Midbrain (tissue), 1 donor: ENCODE measurements at regions not wholly inside any gene's neighbourhood (a gene's known extent, or its start where the extent isn't known, plus 50 kb on each side); places are given as distances from the start of the nearest gene placed in this dataset.
"Not testable (repeated sequence)": the region's sequence is repeated elsewhere in the genome, so short reads cannot be mapped to it uniquely, and the experiment has no call there.

Experiments
- DNase-seq: peaks from one replicate; lab custom pipeline; 2025; lab: John Stamatoyannopoulos, UW

GRCh38 chr20:53800418-53800817, 206.8 kb upstream of the ZNF217 start:
- no peak for DNase-seq

DNA sequence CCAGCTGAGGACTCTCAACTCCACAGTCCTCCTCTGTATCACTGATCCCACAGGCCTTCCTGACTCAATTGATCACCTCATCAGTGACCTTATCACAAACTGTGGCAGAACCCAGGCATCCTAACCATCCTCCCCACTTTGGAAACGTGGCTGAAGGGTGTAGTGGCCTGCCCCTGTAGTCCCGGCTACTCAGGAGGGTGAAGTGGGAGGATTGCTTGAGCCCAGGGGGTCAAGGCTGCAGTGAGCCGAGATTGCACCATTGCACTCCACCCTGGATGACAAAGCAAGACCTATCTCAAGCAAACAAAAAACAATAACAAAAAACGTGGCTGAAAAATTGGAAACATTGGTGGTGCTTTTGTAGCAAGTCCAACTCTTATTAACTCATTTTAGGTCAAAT, 203.4 kb upstream of the ZNF217 start:
- no peak for DNase-seq

GRCh38 chr20:53795170-53795569, 201.5 kb upstream of the ZNF217 start:
- DNase-seq: no peak

DNA sequence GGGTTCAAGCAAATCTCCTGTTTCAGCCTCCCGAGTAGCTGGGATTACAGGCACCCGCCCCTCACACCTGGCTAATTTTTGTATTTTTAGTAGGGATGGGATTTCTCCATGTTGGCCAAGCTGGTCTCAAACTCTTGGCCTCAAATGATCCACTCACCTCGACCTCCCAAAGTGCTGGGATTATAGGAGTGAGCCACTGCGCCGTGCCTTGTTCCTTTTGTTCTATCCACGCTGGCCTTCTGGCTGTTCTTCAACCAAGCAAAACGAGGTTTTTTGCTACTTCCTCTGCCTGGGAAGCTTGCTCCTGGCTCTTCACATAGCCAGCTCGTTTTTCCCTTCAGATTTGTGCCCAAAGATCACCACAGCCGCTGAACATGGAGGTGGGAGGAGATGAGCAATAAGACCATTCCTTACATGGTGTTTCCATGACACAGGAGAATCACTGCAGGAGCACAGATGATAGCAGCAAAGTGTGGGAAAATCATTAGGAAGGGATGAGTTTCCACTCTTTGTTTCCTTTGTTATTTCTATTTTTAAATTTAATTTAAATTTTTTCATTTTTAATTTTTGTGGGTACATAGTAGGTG, 201.0 kb upstream of the ZNF217 start:
- DNase-seq: no peak

DNA sequence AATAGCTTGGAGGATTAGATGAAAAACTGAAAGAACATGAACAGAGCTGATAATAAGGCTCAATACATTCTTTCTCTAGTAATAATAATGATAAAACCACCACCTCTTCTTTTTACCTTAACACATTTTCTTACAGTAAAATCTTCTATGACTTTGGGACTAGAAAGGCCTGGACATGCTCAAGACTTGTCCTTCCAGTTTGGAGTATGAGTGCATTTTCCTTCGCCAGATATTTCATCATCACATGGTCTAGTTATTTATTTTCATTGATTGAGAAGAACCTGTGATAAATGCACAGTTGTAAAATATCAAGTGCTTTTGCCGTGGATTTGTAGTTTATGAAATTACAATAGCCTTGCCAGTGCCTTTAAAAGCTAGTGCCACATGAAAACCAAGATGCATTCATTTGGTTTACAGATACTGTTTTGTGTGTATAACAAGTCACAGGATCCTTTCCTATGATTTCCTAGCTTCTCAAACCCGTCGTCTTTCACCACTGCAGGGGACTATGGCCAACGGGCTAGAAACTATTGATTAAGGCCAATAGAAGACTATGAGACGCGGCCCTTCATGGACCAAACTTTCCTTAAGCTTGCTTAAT, 200.2 kb upstream of the ZNF217 start:
- DNase-seq: no peak

- DNase-seq: no peak
These were observed 199.4 kb upstream of the ZNF217 start for GRCh38 chr20:53792946-53793536.

GRCh38 chr20:53789989-53790675, 196.5 kb upstream of the ZNF217 start:
- DNase-seq: no peak

GRCh38 chr20:53788253-53789022, 194.8 kb upstream of the ZNF217 start:
- DNase-seq: no peak

DNA sequence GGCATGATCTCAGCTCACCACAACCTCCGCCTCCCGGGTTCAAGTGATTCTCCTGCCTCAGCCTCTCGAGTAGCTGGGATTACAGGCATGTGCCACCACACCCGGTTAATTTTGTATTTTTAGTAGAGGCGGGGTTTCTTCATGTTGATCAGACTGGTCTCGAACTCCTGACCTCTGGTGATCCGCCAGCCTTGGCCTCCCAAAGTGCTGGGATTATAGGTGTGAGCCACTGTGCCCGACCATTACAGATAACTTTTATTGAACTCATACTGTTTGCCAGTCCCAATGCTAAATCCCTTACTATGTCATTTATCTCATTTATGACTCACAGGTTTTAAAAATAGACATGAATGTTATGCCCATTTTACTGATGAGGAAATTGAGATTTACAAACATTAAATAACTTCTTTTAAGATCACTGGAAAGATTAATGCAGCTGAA, 193.9 kb upstream of the ZNF217 start:
- DNase-seq: not testable (repeated sequence)

GRCh38 chr20:53786445-53787267, 193.0 kb upstream of the ZNF217 start:
- DNase-seq: no peak

DNA sequence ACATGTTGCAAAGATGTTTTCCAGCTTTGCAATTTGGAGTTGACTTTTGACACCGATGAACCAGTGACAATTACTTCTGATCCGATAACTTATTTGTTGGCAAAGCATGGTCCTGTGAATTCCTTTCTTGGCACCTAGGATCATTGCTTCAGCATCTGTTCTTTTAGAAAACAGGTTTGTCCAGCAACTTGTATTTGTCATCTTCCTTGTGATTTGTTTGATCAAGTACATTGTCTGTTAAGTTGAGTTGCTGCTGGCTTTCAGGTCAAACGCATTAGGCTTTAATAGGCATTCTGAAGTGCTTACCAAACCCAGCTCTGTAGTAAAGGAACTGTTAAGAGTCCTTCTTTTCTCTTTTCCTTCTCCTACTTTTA, 192.4 kb upstream of the ZNF217 start:
- no peak for DNase-seq

- no peak for DNase-seq
These were observed 191.7 kb upstream of the ZNF217 start for GRCh38 chr20:53785320-53785719.

GRCh38 chr20:53783768-53784167, 190.1 kb upstream of the ZNF217 start:
- no peak for DNase-seq

DNA sequence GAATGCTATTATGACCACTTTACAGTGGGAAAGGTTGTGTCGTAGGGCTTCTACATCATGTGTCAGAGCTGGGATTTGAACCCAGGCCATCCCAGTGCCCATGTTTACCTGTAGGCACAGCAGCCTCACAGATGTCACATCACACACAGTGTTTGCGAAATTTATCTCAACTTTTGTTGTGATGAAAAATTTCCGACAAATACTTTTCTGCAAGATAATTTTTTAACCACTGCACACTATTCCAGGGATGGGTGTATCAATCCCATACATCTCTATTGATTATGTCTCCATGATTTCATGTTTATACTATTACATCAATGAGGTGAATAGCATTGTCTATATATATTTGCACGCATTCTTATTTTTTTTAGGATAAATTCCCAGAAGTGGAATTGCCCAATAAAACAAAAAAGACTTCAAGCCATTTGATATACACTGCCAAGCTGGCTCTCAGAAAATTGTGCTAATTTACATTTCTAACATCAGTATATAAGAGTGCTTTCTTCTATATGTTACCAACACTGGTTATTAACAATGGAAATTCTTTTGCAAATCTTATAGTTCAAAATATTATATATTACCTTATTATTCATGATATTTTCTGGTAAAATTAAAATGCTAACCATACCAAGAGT, 189.1 kb upstream of the ZNF217 start:
- DNase-seq: no peak

DNA sequence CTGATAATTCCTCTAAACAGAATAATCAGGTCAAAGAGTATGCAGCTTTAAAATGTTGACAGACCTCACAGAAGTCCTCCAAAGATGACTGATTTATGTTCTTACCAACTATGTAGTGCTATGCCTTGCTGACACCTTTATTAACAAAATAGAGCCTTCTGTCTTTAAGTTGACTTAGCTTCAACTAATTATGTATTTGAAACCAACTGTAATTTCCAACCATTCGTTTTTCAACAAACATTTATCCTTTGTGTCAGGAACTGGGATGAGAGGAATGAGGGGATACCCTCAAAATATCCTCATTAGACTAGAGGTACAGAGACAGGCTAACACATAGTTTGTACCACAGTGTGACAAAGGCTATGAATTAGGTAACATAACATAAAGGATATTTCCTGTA, 186.2 kb upstream of the ZNF217 start:
- no peak for DNase-seq

DNA sequence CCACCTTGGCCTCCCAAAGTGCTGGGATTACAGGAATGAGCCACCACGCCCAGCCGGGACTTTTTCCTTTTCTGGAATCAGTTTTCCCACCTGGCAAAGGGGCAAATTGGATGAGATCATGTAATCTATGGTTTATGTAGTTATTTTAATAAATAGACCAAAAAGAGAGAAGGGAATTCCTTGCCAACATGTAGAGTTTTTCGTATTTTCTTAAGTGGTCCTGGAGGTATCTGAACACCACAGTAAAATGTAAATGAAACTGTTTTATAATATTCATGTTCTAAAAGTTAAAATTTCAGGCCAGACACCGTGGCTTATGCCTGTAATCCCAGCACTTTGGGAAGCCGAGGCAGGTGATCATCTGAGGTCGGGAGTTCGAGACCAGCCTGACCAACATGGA, 185.1 kb upstream of the ZNF217 start:
- no peak for DNase-seq

- DNase-seq: no peak
These were observed 184.4 kb upstream of the ZNF217 start for GRCh38 chr20:53778041-53778516.

DNA sequence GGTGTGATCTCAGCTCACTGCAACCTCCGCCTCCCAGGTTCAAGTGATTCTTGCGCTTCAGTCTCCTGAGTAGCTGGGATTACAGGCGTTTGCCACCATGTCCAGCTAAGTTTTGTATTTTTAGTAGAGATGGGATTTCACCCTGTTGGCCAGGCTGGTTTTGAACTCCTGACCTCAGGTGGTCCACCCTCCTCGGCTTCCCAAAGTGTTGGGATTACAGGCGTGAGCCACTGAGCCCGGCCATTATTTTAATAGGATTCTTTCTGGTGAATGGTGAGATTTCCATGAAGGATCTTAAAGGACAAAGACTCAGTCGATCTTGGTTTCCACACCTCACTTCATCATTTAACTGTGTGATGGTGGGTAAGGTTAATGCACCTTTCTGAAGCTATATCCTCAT, 183.8 kb upstream of the ZNF217 start:
- not testable (repeated sequence) for DNase-seq

DNA sequence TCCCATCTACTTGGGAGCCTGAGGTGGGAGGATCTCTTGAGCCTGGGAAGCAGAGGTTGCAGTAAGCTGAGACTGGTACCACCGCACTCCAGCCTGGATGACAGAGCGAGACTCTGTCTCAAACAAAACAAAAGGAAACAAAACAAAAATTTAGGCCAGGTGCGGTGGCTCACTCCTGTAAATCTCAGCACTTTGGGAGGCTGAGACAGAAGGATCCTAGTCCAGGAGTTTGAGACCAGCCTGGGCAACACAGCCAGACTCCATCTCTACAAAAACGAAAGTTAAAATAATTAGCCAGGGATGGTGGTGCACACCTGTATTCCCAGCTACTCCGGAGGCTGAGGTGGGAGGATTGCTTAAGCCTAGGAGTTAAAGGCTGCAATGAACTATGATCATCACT, 183.2 kb upstream of the ZNF217 start:
- DNase-seq: no peak

DNA sequence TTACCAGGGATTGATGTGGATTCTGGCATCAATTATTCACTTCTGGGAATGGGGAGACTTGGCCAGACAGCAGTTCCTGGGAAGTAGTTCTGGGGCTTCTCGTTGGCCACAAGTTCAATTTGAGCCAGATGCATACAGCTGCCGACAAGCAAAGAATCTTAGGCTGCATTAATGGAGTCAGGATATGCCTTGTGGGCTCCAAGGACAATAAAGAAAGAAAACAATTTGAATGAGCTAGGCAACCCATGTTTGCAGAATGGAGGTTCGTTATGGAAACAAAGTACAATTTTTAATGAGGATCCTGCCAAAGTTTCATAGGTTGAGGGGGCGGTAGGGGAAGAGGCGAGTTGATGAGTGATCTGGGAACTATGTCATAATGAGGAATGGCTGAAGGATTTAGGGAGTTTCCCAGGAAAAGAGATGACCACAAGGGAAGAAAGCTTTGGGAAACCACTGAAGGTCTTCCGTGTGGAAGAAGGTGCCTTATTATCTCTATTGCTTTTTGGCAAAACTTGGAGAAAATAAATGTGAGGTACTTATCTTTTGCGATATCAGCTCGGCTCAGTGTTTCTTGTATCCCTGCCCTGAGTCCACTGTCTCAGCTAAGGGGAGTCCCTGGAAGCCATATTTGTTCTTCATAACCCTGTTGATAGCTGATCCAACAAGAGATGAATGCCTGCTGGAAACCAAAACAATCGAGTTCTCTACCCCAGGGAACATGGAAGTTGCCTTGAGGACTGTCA, 181.0 kb upstream of the ZNF217 start:
- no peak for DNase-seq
